ENCODE measurements at regions not wholly inside any gene's neighbourhood (a gene's known extent, or its start where the extent isn't known, plus 50 kb on each side); places are given as distances from the start of the nearest gene placed in this dataset.
"Not testable (repeated sequence)": the region's sequence is repeated elsewhere in the genome, so short reads cannot be mapped to it uniquely, and the experiment has no call there.

GRCh38 chr10:30696416-30697185 lies 67.0 kb upstream of the LYZL2 start:
- not testable (repeated sequence) for DNase-seq

GRCh38 chr10:30695481-30696236 lies 66.1 kb upstream of the LYZL2 start:
- DNase-seq = peak; percentile 76

- DNase-seq = no peak
Observed at GRCh38 chr10:30694518-30695228, 65.1 kb upstream of the LYZL2 start.

GRCh38 chr10:30691639-30692015 lies 62.1 kb upstream of the LYZL2 start:
- DNase-seq = no peak

GRCh38 chr10:30690948-30691638 lies 61.5 kb upstream of the LYZL2 start:
- not testable (repeated sequence) for DNase-seq

- no peak for DNase-seq
Observed at GRCh38 chr10:30688456-30688855, 58.9 kb upstream of the LYZL2 start.

- peak; percentile 84 for DNase-seq
Observed at GRCh38 chr10:30687698-30688213, 58.2 kb upstream of the LYZL2 start.

- no peak for DNase-seq
Observed at GRCh38 chr10:30686708-30687107, 57.2 kb upstream of the LYZL2 start.

- DNase-seq = no peak
Observed at GRCh38 chr10:30683496-30683895, 53.9 kb upstream of the LYZL2 start.

GRCh38 chr10:30682377-30683199 lies 53.0 kb upstream of the LYZL2 start:
- DNase-seq = peak; percentile 56

- DNase-seq = no peak
Observed at GRCh38 chr10:30680908-30681307, 51.4 kb upstream of the LYZL2 start.

All from activated CD8-positive, alpha-beta memory T cell treated with anti-CD3 and anti-CD28 coated beads, Interleukin-2, amount 50 U/mL, for 4 hours (primary cell).